Astrocyte (in vitro differentiated cells and primary cell): ENCODE measurements at regions not wholly inside any gene's neighbourhood (a gene's known extent, or its start where the extent isn't known, plus 50 kb on each side); places are given as distances from the start of the nearest gene placed in this dataset.

Experiments used
- DNase-seq: peaks from one replicate; pipeline ENCODE4 v3.0.0-alpha.2; 2010; ENCODE audit warnings: low read depth
- FAIRE-seq: peaks from 2 replicates; lab custom pipeline; 2011; peaks lifted over from hg19 to GRCh38; lab: Jason Lieb, UNC
- H2AFZ ChIP-seq: 2 replicates; pipeline ENCODE4 v1.6.0; 2012; ENCODE audit warnings: low read depth, low read length, inconsistent platforms
- H3K27ac ChIP-seq: 2 replicates; pipeline ENCODE4 v1.5.1; 2011; ENCODE audit warnings: low read depth, low read length, inconsistent platforms
- H3K27me3 ChIP-seq: 2 replicates; pipeline ENCODE4 v1.6.0; 2011; ENCODE audit warnings: low read length, inconsistent platforms; ENCODE audit not compliant: insufficient read depth
- H3K36me3 ChIP-seq: 2 replicates; pipeline ENCODE4 v1.5.1; 2011; ENCODE audit warnings: low read length, inconsistent platforms; ENCODE audit not compliant: insufficient read depth
- H3K4me1 ChIP-seq: 2 replicates; pipeline ENCODE4 v1.5.1; 2011; ENCODE audit warnings: low read length, inconsistent platforms; ENCODE audit not compliant: insufficient read depth
- H3K4me2 ChIP-seq: 2 replicates; pipeline ENCODE4 v1.6.0; 2012; ENCODE audit warnings: low read length, inconsistent platforms
- H3K4me3 ChIP-seq: 2 replicates; pipeline ENCODE4 v1.5.1; 2011; ENCODE audit warnings: low read depth, mild to moderate bottlenecking, low read length, inconsistent platforms; ENCODE audit not compliant: insufficient read depth
- H3K79me2 ChIP-seq: 2 replicates; pipeline ENCODE4 v1.6.0; 2012; ENCODE audit warnings: mild to moderate bottlenecking, low read length, inconsistent platforms; ENCODE audit not compliant: insufficient read depth
- H3K9ac ChIP-seq: 2 replicates; pipeline ENCODE4 v1.6.0; 2012; ENCODE audit warnings: mild to moderate bottlenecking, low read length, inconsistent platforms
- H3K9me3 ChIP-seq: 2 replicates; pipeline ENCODE4 v1.5.1; 2012; ENCODE audit warnings: low read depth, mild to moderate bottlenecking, low read length, inconsistent platforms; ENCODE audit not compliant: insufficient read depth
- H4K20me1 ChIP-seq: 2 replicates; pipeline ENCODE4 v1.6.0; 2012; ENCODE audit warnings: low read length, inconsistent platforms; ENCODE audit not compliant: insufficient read depth
- H3K27ac Mint-ChIP-seq: one replicate; pipeline ENCODE4 v1.8.0; 2021; ENCODE audit warnings: mild to moderate bottlenecking, mixed read lengths; ENCODE audit not compliant: unreplicated experiment
- H3K27me3 Mint-ChIP-seq: one replicate; pipeline ENCODE4 v1.8.0; 2021; ENCODE audit warnings: low read depth, mixed read lengths; ENCODE audit not compliant: unreplicated experiment
- H3K36me3 Mint-ChIP-seq: one replicate; pipeline ENCODE4 v1.8.0; 2021; ENCODE audit warnings: low read depth, mixed read lengths; ENCODE audit not compliant: unreplicated experiment
- H3K4me1 Mint-ChIP-seq: one replicate; pipeline ENCODE4 v1.8.0; 2021; ENCODE audit warnings: low read depth, mixed read lengths; ENCODE audit not compliant: unreplicated experiment
- H3K4me3 Mint-ChIP-seq: one replicate; pipeline ENCODE4 v1.8.0; 2021; ENCODE audit warnings: mild to moderate bottlenecking, moderate library complexity, mixed read lengths; ENCODE audit not compliant: unreplicated experiment
- H3K9me3 Mint-ChIP-seq: one replicate; pipeline ENCODE4 v1.8.0; 2021; ENCODE audit warnings: mild to moderate bottlenecking, mixed read lengths; ENCODE audit not compliant: unreplicated experiment
- CTCF ChIP-seq: IDR thresholded peaks from 2 replicates; pipeline ENCODE4 v1.5.1; 2011; ENCODE audit warnings: low read depth, mild to moderate bottlenecking, inconsistent platforms, low read length, moderate library complexity; ENCODE audit not compliant: insufficient read depth
- EZH2 ChIP-seq: IDR thresholded peaks from 2 replicates; pipeline ENCODE4 v1.6.1; 2012; ENCODE audit warnings: mild to moderate bottlenecking, low read length, inconsistent platforms; ENCODE audit not compliant: insufficient read depth

- Mint-ChIP-seq H3K36me3 (no peaks in the 10 kb centered on the region), H3K4me3 (no peak overlapping the region), H3K27ac (no peak overlapping the region), H3K27me3 (peaks cover 2% of the 10 kb centered on the region), H3K4me1 (no peaks in the 10 kb centered on the region), H3K9me3 (no peaks in the 10 kb centered on the region)
- Histone ChIP-seq H3K27me3 (no peaks in the 10 kb centered on the region), H4K20me1 (no peaks in the 10 kb centered on the region), H3K4me3 (no peak overlapping the region), H3K4me2 (no peak overlapping the region), H3K36me3 (no peaks in the 10 kb centered on the region), H3K9ac (no peak overlapping the region), H2AFZ (no peak overlapping the region), H3K4me1 (no peaks in the 10 kb centered on the region), H3K27ac (no peak overlapping the region), H3K79me2 (no peaks in the 10 kb centered on the region), H3K9me3 (no peaks in the 10 kb centered on the region)
- DNase-seq (no peak), FAIRE-seq (no peak)
- TF ChIP-seq EZH2 (no peak), CTCF (no peak)
Observed at GRCh38 chr4:119743644-119744043, 115.0 kb upstream of the PDE5A start.

GRCh38 chr4:119739796-119740195 is 111.2 kb upstream of the PDE5A start:
- Histone ChIP-seq H4K20me1 (no peaks in the 10 kb centered on the region), H3K27ac (no peak overlapping the region), H3K9ac (no peak overlapping the region), H3K4me1 (peaks cover 10% of the 10 kb centered on the region), H3K4me2 (no peak overlapping the region), H3K9me3 (no peaks in the 10 kb centered on the region), H3K36me3 (no peaks in the 10 kb centered on the region), H3K4me3 (no peak overlapping the region), H3K79me2 (no peaks in the 10 kb centered on the region), H3K27me3 (no peaks in the 10 kb centered on the region), H2AFZ (no peak overlapping the region)
- Mint-ChIP-seq H3K9me3 (no peaks in the 10 kb centered on the region), H3K4me1 (peaks cover 8% of the 10 kb centered on the region), H3K4me3 (no peak overlapping the region), H3K36me3 (no peaks in the 10 kb centered on the region), H3K27ac (no peak overlapping the region), H3K27me3 (peaks cover 2% of the 10 kb centered on the region)
- FAIRE-seq, result no peak
- DNase-seq, result no peak
- TF ChIP-seq EZH2 (no peak), CTCF (no peak)

GRCh38 chr4:119738901-119739300 is 110.3 kb upstream of the PDE5A start:
- H3K4me2 ChIP-seq, result no peak overlapping the region
- H3K27ac Mint-ChIP-seq, result no peak overlapping the region
- no peak for FAIRE-seq

More at GRCh38 chr4:119738901-119739300, 110.3 kb upstream of the PDE5A start:
- Histone ChIP-seq H4K20me1 (no peaks in the 10 kb centered on the region), H3K9ac (no peak overlapping the region), H3K4me3 (no peak overlapping the region), H3K4me1 (peaks cover 19% of the 10 kb centered on the region), H3K36me3 (no peaks in the 10 kb centered on the region), H3K9me3 (no peaks in the 10 kb centered on the region), H3K27ac (no peak overlapping the region), H3K27me3 (no peaks in the 10 kb centered on the region), H3K79me2 (no peaks in the 10 kb centered on the region), H2AFZ (no peak overlapping the region)
- H3K4me1 Mint-ChIP-seq, result peaks cover 14% of the 10 kb centered on the region
- no peak overlapping the region for H3K4me3 Mint-ChIP-seq
- TF ChIP-seq CTCF (no peak), EZH2 (no peak)
- H3K27me3 Mint-ChIP-seq, result peaks cover 2% of the 10 kb centered on the region
- no peaks in the 10 kb centered on the region for H3K9me3 Mint-ChIP-seq
- DNase-seq, result no peak
- no peaks in the 10 kb centered on the region for H3K36me3 Mint-ChIP-seq
